OCI-LY1 (cell line): ENCODE measurements at regions not wholly inside any gene's neighbourhood (a gene's known extent, or its start where the extent isn't known, plus 50 kb on each side); places are given as distances from the start of the nearest gene placed in this dataset.
"Not testable (repeated sequence)": the region's sequence is repeated elsewhere in the genome, so short reads cannot be mapped to it uniquely, and the experiment has no call there.

ENCODE experiments used
- H2AFZ ChIP-seq: fragments of 200-600 bp; sonication (generic), shearing (Covaris generic); 2 replicates; pipeline ENCODE4 v1.6.0; 2014; ENCODE audit warnings: antibody characterized with exemption, mild to moderate bottlenecking, low read length
- H3F3A ChIP-seq: fragments of 200-600 bp; sonication (generic), shearing (Covaris generic); 2 replicates; pipeline ENCODE4 v1.6.0; 2014; ENCODE audit warnings: mild to moderate bottlenecking, antibody characterized with exemption, low read length, moderate library complexity; ENCODE audit not compliant: insufficient read depth
- H3K27ac ChIP-seq: fragments of 200-600 bp; sonication (generic); 2 replicates; pipeline ENCODE4 v1.5.1; 2014; ENCODE audit warnings: low read length, mixed run types, mild to moderate bottlenecking, low read depth; ENCODE audit not compliant: poor library complexity, severe bottlenecking
- H3K27me3 ChIP-seq: fragments of 200-600 bp; sonication (generic); 2 replicates; pipeline ENCODE4 v1.6.0; 2014; ENCODE audit warnings: antibody characterized with exemption, mild to moderate bottlenecking, low read length, moderate library complexity; ENCODE audit not compliant: insufficient read depth
- H3K36me3 ChIP-seq: fragments of 200-600 bp; sonication (generic); 2 replicates; pipeline ENCODE4 v1.6.1; 2014; ENCODE audit warnings: mild to moderate bottlenecking, antibody characterized with exemption, low read length, moderate library complexity, mixed read lengths; ENCODE audit not compliant: insufficient read depth
- H3K4me1 ChIP-seq: fragments of 200-600 bp; sonication (generic); 2 replicates; pipeline ENCODE4 v1.5.1; 2014; ENCODE audit warnings: mild to moderate bottlenecking, low read length, moderate library complexity; ENCODE audit not compliant: insufficient read depth, severe bottlenecking
- H3K4me2 ChIP-seq: fragments of 200-600 bp; sonication (generic), shearing (Covaris generic); 2 replicates; pipeline ENCODE4 v1.6.1; 2014; ENCODE audit warnings: low read length
- H3K4me3 ChIP-seq: fragments of 200-600 bp; sonication (generic); 2 replicates; pipeline ENCODE4 v1.5.1; 2014; ENCODE audit warnings: low read length, low read depth, mild to moderate bottlenecking, mixed read lengths; ENCODE audit not compliant: poor library complexity, severe bottlenecking
- H3K79me2 ChIP-seq: fragments of 200-600 bp; shearing (Covaris generic); 2 replicates; pipeline ENCODE4 v1.6.1; 2016; ENCODE audit warnings: mixed run types, low read length, mixed read lengths; ENCODE audit not compliant: insufficient read depth
- H3K9ac ChIP-seq: fragments of 200-600 bp; sonication (generic), shearing (Covaris generic); 2 replicates; pipeline ENCODE4 v1.6.1; 2014; ENCODE audit warnings: mild to moderate bottlenecking, low read length, mixed read lengths
- H3K9me2 ChIP-seq: fragments of 200-600 bp; sonication (generic), shearing (Covaris generic); 2 replicates; pipeline ENCODE4 v1.6.1; 2014; ENCODE audit warnings: low read depth, mild to moderate bottlenecking, low read length, mixed read lengths
- H3K9me3 ChIP-seq: fragments of 200-600 bp; shearing (Covaris generic); 2 replicates; pipeline ENCODE4 v1.6.1; 2014; ENCODE audit warnings: low read length, mixed read lengths
- H4K20me1 ChIP-seq: fragments of 200-600 bp; sonication (generic), shearing (Covaris generic); 2 replicates; pipeline ENCODE4 v1.6.0; 2016; ENCODE audit warnings: mild to moderate bottlenecking, low read length; ENCODE audit not compliant: insufficient read depth
- CTCF ChIP-seq: fragments of 200-600 bp; sonication (generic), shearing (Covaris generic); IDR thresholded peaks from 2 replicates; pipeline ENCODE4 v1.5.1; 2017; ENCODE audit warnings: mild to moderate bottlenecking, antibody characterized with exemption, low read length, moderate library complexity, mixed read lengths
- EZH2 ChIP-seq: fragments of 200-600 bp; sonication (generic), shearing (Covaris generic); IDR thresholded peaks from 2 replicates; pipeline ENCODE4 v1.8.0; 2017; ENCODE audit warnings: borderline replicate concordance, mixed run types, mild to moderate bottlenecking, antibody characterized with exemption, low read length, moderate library complexity, mixed read lengths

DNA sequence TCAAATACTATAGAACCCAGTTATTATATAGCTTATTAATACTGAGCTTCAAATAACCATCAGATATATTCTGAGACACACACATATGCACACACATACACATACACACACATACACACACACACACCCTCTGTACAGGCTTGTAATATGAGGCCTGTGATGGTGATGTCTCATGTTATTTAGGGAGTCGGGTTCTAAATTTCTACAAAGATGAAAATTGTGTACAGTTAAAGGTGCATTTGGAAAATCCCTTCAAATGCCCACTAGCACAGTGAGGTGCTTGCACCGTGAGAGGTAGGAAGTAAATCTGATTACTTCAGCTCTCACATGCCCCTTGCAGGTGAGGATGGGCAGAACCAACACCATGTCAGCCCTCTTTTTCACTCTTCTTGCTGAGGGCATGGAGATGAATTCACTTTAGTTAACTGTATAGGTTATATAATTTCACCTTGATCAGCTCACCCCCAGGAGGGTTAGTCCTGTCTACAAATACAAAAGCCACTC is 294.5 kb upstream of the PROK2 start:
- no peaks in the 10 kb centered on the region for H3K9me3 ChIP-seq
- H3K9me2 ChIP-seq: no peaks in the 10 kb centered on the region
- H4K20me1 ChIP-seq: no peaks in the 10 kb centered on the region
- H2AFZ ChIP-seq: no peak overlapping the region
- H3K79me2 ChIP-seq: no peaks in the 10 kb centered on the region
- no peaks in the 10 kb centered on the region for H3F3A ChIP-seq
- H3K27ac ChIP-seq: peak overlapping the region; percentile 98
- peaks cover 79% of the 10 kb centered on the region for H3K4me1 ChIP-seq
- no peak overlapping the region for H3K4me3 ChIP-seq
- H3K4me2 ChIP-seq: peak overlapping the region; percentile 51; the same call in 1 of the 2 replicates
- H3K36me3 ChIP-seq: no peaks in the 10 kb centered on the region
- H3K9ac ChIP-seq: peak overlapping the region; percentile 58; the same call in 1 of the 2 replicates
- TF ChIP-seq EZH2 (no peak), CTCF (peak; percentile 20; the same call in 1 of the 2 replicates)
- H3K27me3 ChIP-seq: no peaks in the 10 kb centered on the region

DNA sequence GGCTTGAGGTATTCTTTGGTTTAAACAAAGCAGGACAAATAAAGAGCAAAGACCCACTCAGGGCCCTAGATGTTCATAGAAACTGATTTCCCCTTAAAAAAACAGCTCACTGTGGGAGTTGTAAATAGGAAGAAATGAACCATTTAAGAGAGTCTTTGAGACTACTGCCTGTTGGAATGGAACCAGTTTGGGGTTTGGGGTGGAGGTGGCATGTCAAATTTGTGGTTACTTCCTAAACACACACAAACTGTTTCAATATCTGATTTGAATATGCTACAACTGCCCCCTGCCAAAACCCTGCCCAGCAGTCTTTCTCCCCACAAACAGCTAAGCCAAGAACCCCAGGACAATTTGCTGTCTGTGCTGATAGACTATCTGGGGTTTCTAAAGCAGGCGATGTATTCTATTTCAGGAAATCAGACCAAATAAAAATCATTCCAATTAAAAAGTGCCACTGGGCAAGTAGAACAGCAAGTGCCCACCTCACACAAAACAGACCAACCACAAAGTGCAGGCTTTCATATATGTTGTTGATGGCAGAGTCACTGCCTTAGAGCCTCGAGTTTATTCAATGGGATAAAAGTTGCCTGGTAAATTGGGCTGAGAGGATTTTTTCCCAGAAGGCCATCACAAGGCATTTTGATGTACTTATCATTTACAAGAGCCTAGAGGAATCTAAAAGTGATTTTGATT is 293.9 kb upstream of the PROK2 start:
- Histone ChIP-seq H3K36me3 (no peaks in the 10 kb centered on the region), H3K27me3 (no peaks in the 10 kb centered on the region), H3F3A (no peaks in the 10 kb centered on the region), H3K9me3 (no peaks in the 10 kb centered on the region), H3K79me2 (no peaks in the 10 kb centered on the region), H2AFZ (no peak overlapping the region), H3K4me3 (peak overlapping the region; percentile 38), H3K9me2 (no peaks in the 10 kb centered on the region), H3K27ac (peak overlapping the region; percentile 98), H4K20me1 (no peaks in the 10 kb centered on the region), H3K4me2 (peak overlapping the region; percentile 51), H3K4me1 (peaks cover 73% of the 10 kb centered on the region), H3K9ac (peak overlapping the region; percentile 58; the same call in 1 of the 2 replicates)
- TF ChIP-seq CTCF: no peak
- TF ChIP-seq EZH2: no peak

DNA sequence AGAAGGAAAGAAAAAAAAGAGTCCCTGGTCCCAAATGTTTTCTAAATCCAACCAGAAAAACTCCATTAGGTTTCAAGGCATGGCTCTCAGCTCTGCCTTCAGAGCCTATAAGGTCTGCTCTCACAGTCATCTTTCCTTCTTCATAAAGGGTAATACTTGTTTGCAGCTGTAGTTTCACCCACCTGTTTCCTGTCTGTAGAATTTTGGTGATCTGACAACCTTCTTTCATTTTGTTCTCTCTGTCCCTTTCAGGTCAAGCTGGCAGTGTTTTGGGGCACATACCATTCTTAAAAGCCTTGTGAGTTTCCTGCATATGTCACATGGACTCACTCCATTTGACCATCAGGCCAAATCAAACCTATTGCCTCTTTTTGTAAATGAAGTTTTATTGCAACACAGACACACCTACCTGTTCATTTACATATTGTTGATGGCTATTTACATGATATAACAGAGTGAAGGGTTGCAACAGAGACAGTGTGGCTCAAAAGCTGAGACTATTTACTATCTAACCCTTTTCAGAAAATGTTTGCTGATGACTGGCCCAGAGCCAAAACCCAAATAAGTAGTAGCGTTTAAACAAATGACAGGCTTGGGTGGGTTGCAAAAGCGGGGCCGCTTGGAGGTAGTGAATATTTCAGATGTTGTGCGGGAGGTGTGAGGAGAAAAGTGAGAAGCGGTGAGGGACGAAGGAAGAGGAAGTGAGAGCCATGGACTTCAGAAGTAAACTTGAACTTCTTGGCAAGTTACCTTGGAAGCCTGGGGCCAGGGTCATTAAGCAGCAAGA is 292.7 kb upstream of the PROK2 start:
- Histone ChIP-seq H4K20me1 (no peaks in the 10 kb centered on the region), H3K9me3 (no peaks in the 10 kb centered on the region), H3K27me3 (no peaks in the 10 kb centered on the region), H3K4me1 (peaks cover 61% of the 10 kb centered on the region), H3K79me2 (no peaks in the 10 kb centered on the region), H3K36me3 (peaks cover 8% of the 10 kb centered on the region), H3K9ac (peak overlapping the region; percentile 58; the same call in 1 of the 2 replicates), H2AFZ (no peak overlapping the region), H3K4me3 (peak overlapping the region; percentile 38), H3K9me2 (no peaks in the 10 kb centered on the region), H3F3A (no peaks in the 10 kb centered on the region), H3K4me2 (peak overlapping the region; percentile 51; the same call in 1 of the 2 replicates), H3K27ac (peak overlapping the region; percentile 98)
- TF ChIP-seq EZH2: no peak
- no peak for TF ChIP-seq CTCF

DNA sequence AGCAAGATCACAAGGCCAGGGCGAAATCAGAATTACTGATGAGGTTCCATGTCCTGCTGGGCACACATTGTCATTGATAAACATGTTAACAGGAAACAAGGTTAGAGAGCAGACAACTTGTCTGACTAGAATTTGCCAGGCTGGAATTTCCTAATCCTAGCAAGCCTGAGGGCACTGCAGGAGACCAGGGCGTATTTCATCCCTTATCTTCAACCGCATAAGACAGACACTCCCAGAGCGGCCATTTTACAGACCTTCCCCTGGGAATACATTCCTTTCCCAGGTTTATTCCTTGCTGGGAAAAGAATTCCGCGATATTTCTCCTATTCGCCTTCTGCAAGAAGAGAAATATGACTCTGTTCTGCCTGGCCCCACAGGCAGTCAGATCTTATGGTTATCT is 290.9 kb upstream of the PROK2 start:
- peaks cover 43% of the 10 kb centered on the region for H3K4me1 ChIP-seq
- not testable (repeated sequence) for H4K20me1 ChIP-seq, H3F3A ChIP-seq, H3K27me3 ChIP-seq, H3K27ac ChIP-seq, H3K9me3 ChIP-seq, H2AFZ ChIP-seq, H3K4me2 ChIP-seq, H3K79me2 ChIP-seq, H3K9me2 ChIP-seq, H3K9ac ChIP-seq, H3K4me3 ChIP-seq
- peaks cover 12% of the 10 kb centered on the region for H3K36me3 ChIP-seq
